ENCODE measurements at regions not wholly inside any gene's neighbourhood (a gene's known extent, or its start where the extent isn't known, plus 50 kb on each side); places are given as distances from the start of the nearest gene placed in this dataset.

- no peak for DNase-seq (ENCODE audit: low spot score)
- no peak for TF ChIP-seq CTCF (IDR thresholded peaks at IDR 0.05; ENCODE audit: extremely low read depth, insufficient read depth, missing control alignments)
- in situ Hi-C loops (cut with MboI; ENCODE audit: low pct_unique_long_range_greater_than_20kb, low sequenced_read_pairs, unreplicated experiment), result no loop called here
Measured at GRCh38 chr12:105585107-105585506, 254.6 kb downstream of the C12orf75 start.

GRCh38 chr12:105587237-105587636 is 256.7 kb downstream of the C12orf75 start:
- in situ Hi-C loops (cut with MboI; ENCODE audit: low pct_unique_long_range_greater_than_20kb, low sequenced_read_pairs, unreplicated experiment), result no loop called here
- DNase-seq (ENCODE audit: low spot score), result no peak
- TF ChIP-seq CTCF (IDR thresholded peaks at IDR 0.05; ENCODE audit: extremely low read depth, insufficient read depth, missing control alignments), result no peak

GRCh38 chr12:105588106-105588505 is 257.6 kb downstream of the C12orf75 start:
- in situ Hi-C loops (cut with MboI; ENCODE audit: low pct_unique_long_range_greater_than_20kb, low sequenced_read_pairs, unreplicated experiment), result no loop called here
- DNase-seq (ENCODE audit: low spot score), result no peak
- TF ChIP-seq CTCF (IDR thresholded peaks at IDR 0.05; ENCODE audit: extremely low read depth, insufficient read depth, missing control alignments), result no peak

GRCh38 chr12:105590571-105590970 is 260.1 kb downstream of the C12orf75 start:
- in situ Hi-C loops (cut with MboI; ENCODE audit: low pct_unique_long_range_greater_than_20kb, low sequenced_read_pairs, unreplicated experiment), result no loop called here
- no peak for TF ChIP-seq CTCF (IDR thresholded peaks at IDR 0.05; ENCODE audit: extremely low read depth, insufficient read depth, missing control alignments)
- no peak for DNase-seq (ENCODE audit: low spot score)

GRCh38 chr12:105595440-105595839 is 264.9 kb downstream of the C12orf75 start:
- TF ChIP-seq CTCF (IDR thresholded peaks at IDR 0.05; ENCODE audit: extremely low read depth, insufficient read depth, missing control alignments), result no peak
- no peak for DNase-seq (ENCODE audit: low spot score)
- in situ Hi-C loops (cut with MboI; ENCODE audit: low pct_unique_long_range_greater_than_20kb, low sequenced_read_pairs, unreplicated experiment), result no loop called here

GRCh38 chr12:105596731-105597130 is 266.2 kb downstream of the C12orf75 start:
- in situ Hi-C loops (cut with MboI; ENCODE audit: low pct_unique_long_range_greater_than_20kb, low sequenced_read_pairs, unreplicated experiment), result no loop called here
- TF ChIP-seq CTCF (IDR thresholded peaks at IDR 0.05; ENCODE audit: extremely low read depth, insufficient read depth, missing control alignments), result no peak

GRCh38 chr12:105598031-105598430 is 267.5 kb downstream of the C12orf75 start:
- DNase-seq (ENCODE audit: low spot score), result no peak
- no peak for TF ChIP-seq CTCF (IDR thresholded peaks at IDR 0.05; ENCODE audit: extremely low read depth, insufficient read depth, missing control alignments)
- in situ Hi-C loops (cut with MboI; ENCODE audit: low pct_unique_long_range_greater_than_20kb, low sequenced_read_pairs, unreplicated experiment), result no loop called here

More at GRCh38 chr12:105596731-105597130, 266.2 kb downstream of the C12orf75 start:
- no peak for DNase-seq (ENCODE audit: low spot score)

Measured in GM13977 (cell line).